ENCODE measurements at regions not wholly inside any gene's neighbourhood (a gene's known extent, or its start where the extent isn't known, plus 50 kb on each side); places are given as distances from the start of the nearest gene placed in this dataset.

- no peak for DNase-seq
- intact Hi-C loops (cut with DNase I), result no loop called here
- WGBS, 2 donors, result 85 to 89% methylated on average over 3 of the region's 3 CpGs
Measured at GRCh38 chr2:144849612-144850011, 329.7 kb upstream of the ZEB2 start.

GRCh38 chr2:144848423-144848822 lies 328.5 kb upstream of the ZEB2 start:
- H3K4me1 ChIP-seq, result no peaks in the 10 kb centered on the region
- no peaks in the 10 kb centered on the region for H3K27me3 ChIP-seq
- H3K9me3 ChIP-seq, result no peaks in the 10 kb centered on the region
- H3K4me3 ChIP-seq (replicated peaks in 1 of 3), result no peak overlapping the region
- WGBS, 2 donors, result 92 to 95% methylated on average over 2 of the region's 2 CpGs
- no peak for TF ChIP-seq CTCF (IDR thresholded peaks at IDR 0.05)
- no peak for TF ChIP-seq POLR2A (IDR thresholded peaks at IDR 0.05)
- DNase-seq, result no peak
- no peak overlapping the region for H3K27ac ChIP-seq
- intact Hi-C loops (cut with DNase I), result no loop called here
- no peaks in the 10 kb centered on the region for H3K36me3 ChIP-seq

More at GRCh38 chr2:144849612-144850011, 329.7 kb upstream of the ZEB2 start:
- Histone ChIP-seq H3K36me3 (no peaks in the 10 kb centered on the region), H3K4me3 (replicated peaks in 1 of 3) (no peak overlapping the region), H3K4me1 (no peaks in the 10 kb centered on the region), H3K9me3 (no peaks in the 10 kb centered on the region), H3K27ac (no peak overlapping the region), H3K27me3 (no peaks in the 10 kb centered on the region)
- no peak for TF ChIP-seq CTCF (IDR thresholded peaks at IDR 0.05)
- no peak for TF ChIP-seq POLR2A (IDR thresholded peaks at IDR 0.05)

GRCh38 chr2:144847347-144848080 lies 327.6 kb upstream of the ZEB2 start:
- Histone ChIP-seq H3K27me3 (no peaks in the 10 kb centered on the region), H3K4me3 (replicated peaks in 1 of 3) (no peak overlapping the region), H3K4me1 (no peaks in the 10 kb centered on the region), H3K9me3 (no peaks in the 10 kb centered on the region), H3K27ac (no peak overlapping the region), H3K36me3 (no peaks in the 10 kb centered on the region)
- TF ChIP-seq CTCF (IDR thresholded peaks at IDR 0.05) (no peak), POLR2A (IDR thresholded peaks at IDR 0.05) (no peak)
- intact Hi-C loops (cut with DNase I), result no loop called here
- DNase-seq, result no peak
- WGBS, 2 donors, result 86 to 87% methylated on average over 5 of the region's 5 CpGs

GRCh38 chr2:144836635-144837350 lies 316.9 kb upstream of the ZEB2 start:
- no peak for TF ChIP-seq CTCF (IDR thresholded peaks at IDR 0.05)
- no peak for TF ChIP-seq POLR2A (IDR thresholded peaks at IDR 0.05)
- no peak overlapping the region for H3K27ac ChIP-seq
- H3K27me3 ChIP-seq, result no peaks in the 10 kb centered on the region
- DNase-seq, result no peak
- intact Hi-C loops (cut with DNase I), result no loop called here
- H3K4me1 ChIP-seq, result peaks cover 7 to 15% of the 10 kb centered on the region in 2 donors
- no peaks in the 10 kb centered on the region for H3K9me3 ChIP-seq
- H3K36me3 ChIP-seq, result no peaks in the 10 kb centered on the region
- WGBS, 2 donors, result 40 to 52% methylated on average over 7 of the region's 7 CpGs
- no peak overlapping the region for H3K4me3 ChIP-seq (replicated peaks in 1 of 3)
